Tibial nerve (tissue), 4 donors: ENCODE measurements at regions not wholly inside any gene's neighbourhood (a gene's known extent, or its start where the extent isn't known, plus 50 kb on each side); places are given as distances from the start of the nearest gene placed in this dataset.

Source experiments
- CTCF ChIP-seq, 5 experiments: fragments of 200-600 bp in 3 of 5; fragments of 450-650 bp in 2 of 5; sonication (generic) in 3 of 5; IDR thresholded peaks; one replicate each; pipeline ENCODE4 v1.5.1; 2016 to 2019; ENCODE audit warnings: antibody characterized with exemption in 5 of 5, mild to moderate bottlenecking in 3 of 5, moderate library complexity in 2 of 5
- EP300 ChIP-seq, 2 donors: sonication (generic); formaldehyde crosslinking; IDR thresholded peaks; one replicate each; pipeline ENCODE4 v1.6.1; 2017; ENCODE audit warnings: antibody characterized with exemption in 2 of 2, mild to moderate bottlenecking in 1 of 2

DNA sequence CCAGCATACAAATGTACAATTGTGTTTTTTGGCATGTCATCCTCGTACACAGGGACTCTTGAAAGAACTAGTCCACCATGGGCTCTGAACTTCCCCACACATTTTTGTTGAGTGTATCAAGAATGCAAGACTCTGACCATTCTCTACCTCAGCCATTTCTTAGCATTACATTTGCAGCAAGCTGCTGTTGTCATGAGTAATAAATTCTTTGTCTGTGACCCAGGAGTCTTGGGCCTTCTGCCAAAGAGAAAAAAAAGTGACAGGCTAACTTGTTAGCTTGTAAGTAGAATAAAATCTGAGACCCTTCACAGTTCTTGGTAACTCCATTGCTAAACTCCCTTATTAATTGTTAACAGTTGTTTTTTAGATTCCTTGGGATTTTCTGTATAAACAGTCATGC is 542.3 kb upstream of the MBL2 start:
- TF ChIP-seq CTCF (IDR thresholded peaks at IDR 0.05) (no peak), EP300 (IDR thresholded peaks at IDR 0.05) (no peak)
